Colonic mucosa (tissue), 4 donors: ENCODE measurements at regions not wholly inside any gene's neighbourhood (a gene's known extent, or its start where the extent isn't known, plus 50 kb on each side); places are given as distances from the start of the nearest gene placed in this dataset.

Source experiments
- DNase-seq: peaks from one replicate; pipeline ENCODE4 v3.0.0-alpha.2; 2020
- H3K27ac ChIP-seq: fragments of 200-600 bp; one replicate; pipeline ENCODE4 v1.8.0; 2021
- H3K27me3 ChIP-seq: fragments of 200-600 bp; one replicate; pipeline ENCODE4 v1.8.0; 2021
- H3K36me3 ChIP-seq: fragments of 200-600 bp; one replicate; pipeline ENCODE4 v1.8.0; 2021
- H3K4me1 ChIP-seq: fragments of 200-600 bp; one replicate; pipeline ENCODE4 v1.8.0; 2021; ENCODE audit warnings: mild to moderate bottlenecking
- H3K4me3 ChIP-seq: fragments of 200-600 bp; one replicate; pipeline ENCODE4 v1.8.0; 2021
- H3K9ac ChIP-seq, 2 donors: one replicate each; pipeline ENCODE4 v1.7.0; 2013; ENCODE audit warnings: control low read depth in 2 of 2, low read depth in 2 of 2, low read length in 2 of 2
- H3K9me3 ChIP-seq: fragments of 200-600 bp; one replicate; pipeline ENCODE4 v1.8.0; 2021
- CTCF ChIP-seq: fragments of 200-600 bp; IDR thresholded peaks from one replicate; pipeline ENCODE4 v1.8.0; 2022; ENCODE audit warnings: antibody characterized with exemption, mild to moderate bottlenecking
- intact Hi-C: fragments of 100-400 bp; cut with DNase I; formaldehyde crosslinking; loops from one replicate; pipeline ENCODE4 v1.14.1; 2022
- donor health status: healthy.
- donor health status: DM: no; HTN: no; CAD: no.
- donor health status: DM: no; HTN: no; CAD: no.

GRCh38 chr1:224802617-224803016 lies 126.9 kb upstream of the DNAH14 start:
- intact Hi-C loops: no loop called here
- H3K9me3 ChIP-seq: no peaks in the 10 kb centered on the region
- H3K9ac ChIP-seq: no peak overlapping the region
- no peak for DNase-seq
- H3K4me3 ChIP-seq: no peak overlapping the region
- no peaks in the 10 kb centered on the region for H3K4me1 ChIP-seq
- H3K27me3 ChIP-seq: no peaks in the 10 kb centered on the region
- H3K27ac ChIP-seq: no peak overlapping the region
- no peak for TF ChIP-seq CTCF
- H3K36me3 ChIP-seq: no peaks in the 10 kb centered on the region

- Histone ChIP-seq H3K9ac (no peak overlapping the region), H3K27ac (no peak overlapping the region), H3K4me3 (no peak overlapping the region), H3K9me3 (no peaks in the 10 kb centered on the region), H3K4me1 (no peaks in the 10 kb centered on the region), H3K27me3 (no peaks in the 10 kb centered on the region), H3K36me3 (no peaks in the 10 kb centered on the region)
- no peak for TF ChIP-seq CTCF
- intact Hi-C loops: no loop called here
- DNase-seq: no peak
These were observed 125.3 kb upstream of the DNAH14 start for GRCh38 chr1:224804220-224804619.

GRCh38 chr1:224805889-224806288 lies 123.6 kb upstream of the DNAH14 start:
- no peak for DNase-seq
- H3K9me3 ChIP-seq: no peaks in the 10 kb centered on the region
- H3K4me1 ChIP-seq: no peaks in the 10 kb centered on the region
- no peak for TF ChIP-seq CTCF
- no peaks in the 10 kb centered on the region for H3K27me3 ChIP-seq
- intact Hi-C loops: no loop called here
- no peak overlapping the region for H3K27ac ChIP-seq
- H3K9ac ChIP-seq: no peak overlapping the region
- H3K4me3 ChIP-seq: no peak overlapping the region
- H3K36me3 ChIP-seq: no peaks in the 10 kb centered on the region

GRCh38 chr1:224809137-224809536 lies 120.3 kb upstream of the DNAH14 start:
- intact Hi-C loops: no loop called here
- H3K27ac ChIP-seq: no peak overlapping the region
- H3K9ac ChIP-seq: no peak overlapping the region
- H3K4me1 ChIP-seq: no peaks in the 10 kb centered on the region
- no peak for DNase-seq
- H3K27me3 ChIP-seq: no peaks in the 10 kb centered on the region
- H3K36me3 ChIP-seq: no peaks in the 10 kb centered on the region
- no peak for TF ChIP-seq CTCF
- no peak overlapping the region for H3K4me3 ChIP-seq
- no peaks in the 10 kb centered on the region for H3K9me3 ChIP-seq

GRCh38 chr1:224809613-224810012 lies 119.9 kb upstream of the DNAH14 start:
- Histone ChIP-seq H3K27me3 (no peaks in the 10 kb centered on the region), H3K36me3 (no peaks in the 10 kb centered on the region), H3K4me3 (no peak overlapping the region), H3K9ac (no peak overlapping the region), H3K27ac (no peak overlapping the region), H3K4me1 (no peaks in the 10 kb centered on the region), H3K9me3 (no peaks in the 10 kb centered on the region)
- intact Hi-C loops: no loop called here
- TF ChIP-seq CTCF: no peak
- no peak for DNase-seq

- no peak overlapping the region for H3K27ac ChIP-seq
- no peaks in the 10 kb centered on the region for H3K9me3 ChIP-seq
- no peak for DNase-seq
- no peaks in the 10 kb centered on the region for H3K36me3 ChIP-seq
- intact Hi-C loops: no loop called here
- no peak overlapping the region for H3K9ac ChIP-seq
- TF ChIP-seq CTCF: no peak
- H3K4me1 ChIP-seq: no peaks in the 10 kb centered on the region
- no peak overlapping the region for H3K4me3 ChIP-seq
- no peaks in the 10 kb centered on the region for H3K27me3 ChIP-seq
These were observed 117.9 kb upstream of the DNAH14 start for GRCh38 chr1:224811564-224811963.
